GM12878 (cell line): ENCODE measurements at regions not wholly inside any gene's neighbourhood (a gene's known extent, or its start where the extent isn't known, plus 50 kb on each side); places are given as distances from the start of the nearest gene placed in this dataset.

Experiments used
- ATAC-seq: fragments of 200-7000 bp; cut with Tn5 transposase; 3 replicates; pipeline ENCODE4 v1.9.1; 2020; ENCODE audit warnings: mild to moderate bottlenecking, moderate library complexity
- BruUV-seq: library from RNA; stranded (reverse); fragments of 400-500 nt; replicated peaks from 2 replicates; lab custom pipeline; 2021; lab: Mats Ljungman, UMichigan
- CTCF ChIA-PET: fragments of 300-600 bp; sonication (Branson Sonifier 250); formaldehyde crosslinking; extraction: SDS; loops from one replicate; lab custom pipeline; 2021; ENCODE audit warnings: inconsistent platforms; lab: Yijun Ruan, JAX
- POLR2A ChIA-PET: fragments of 350-600 bp; formaldehyde crosslinking; extraction: SDS; loops from one replicate; lab custom pipeline; 2021; ENCODE audit warnings: inconsistent platforms; lab: Charles Lee
- RAD21 ChIA-PET: fragments of 300-600 bp; sonication (Branson Sonifier 250); formaldehyde crosslinking; loops from one replicate; lab custom pipeline; 2023; ENCODE audit warnings: antibody characterized with exemption; ENCODE audit not compliant: unreplicated experiment; lab: Charles Lee
- SMC1A ChIA-PET: fragments of 300-600 bp; sonication (Branson Sonifier 250); formaldehyde crosslinking; loops from one replicate; lab custom pipeline; 2023; ENCODE audit not compliant: unreplicated experiment, uncharacterized antibody; lab: Charles Lee
- DNase-seq: peaks from one replicate; pipeline ENCODE4 v3.0.0-alpha.2; 2011; ENCODE audit warnings: low read depth, low spot score
- FAIRE-seq: peaks from 3 replicates; lab custom pipeline; 2011; peaks lifted over from hg19 to GRCh38; lab: Jason Lieb, UNC
- H2AFZ ChIP-seq: 2 replicates; pipeline ENCODE4 v1.6.0; 2011; ENCODE audit warnings: low read depth, low read length, control low read depth; ENCODE audit not compliant: control insufficient read depth
- H3K27ac ChIP-seq: 2 replicates; pipeline ENCODE4 v1.5.1; 2011; ENCODE audit warnings: control low read depth; ENCODE audit not compliant: control insufficient read depth, insufficient read depth
- H3K27me3 ChIP-seq, 2 experiments: replicated peaks in 1 of 2; 2 replicates each; pipeline versions ENCODE4 v1.6.0 to v1.6.1; 2011; ENCODE audit warnings: low read length in 1 of 2; ENCODE audit not compliant: control insufficient read depth in 2 of 2, insufficient read depth in 2 of 2
- H3K36me3 ChIP-seq, 2 experiments: 2 replicates each; pipeline ENCODE4 v1.5.1; 2011; ENCODE audit warnings: low read length in 1 of 2; ENCODE audit not compliant: control insufficient read depth in 2 of 2, insufficient read depth in 2 of 2
- H3K4me1 ChIP-seq: 2 replicates; pipeline ENCODE4 v1.6.1; 2011; ENCODE audit warnings: mild to moderate bottlenecking, low read length, moderate library complexity, mixed read lengths; ENCODE audit not compliant: control insufficient read depth, insufficient read depth
- H3K4me2 ChIP-seq: 2 replicates; pipeline ENCODE4 v1.6.0; 2011; ENCODE audit warnings: control low read depth; ENCODE audit not compliant: control insufficient read depth, insufficient read depth
- H3K4me3 ChIP-seq: fragments of 200-600 bp; sonication (generic); 2 replicates; pipeline ENCODE4 v1.5.1; 2016
- H3K79me2 ChIP-seq: 2 replicates; pipeline ENCODE4 v1.6.0; 2011; ENCODE audit warnings: low read length; ENCODE audit not compliant: control insufficient read depth, insufficient read depth
- H3K9ac ChIP-seq: 2 replicates; pipeline ENCODE4 v1.8.0; 2011; ENCODE audit warnings: low read length, control low read depth, mixed read lengths; ENCODE audit not compliant: control insufficient read depth, insufficient read depth
- H3K9me3 ChIP-seq: replicated peaks from 3 replicates; pipeline ENCODE4 v1.5.1; 2011; ENCODE audit warnings: mild to moderate bottlenecking, low read length; ENCODE audit not compliant: control insufficient read depth, insufficient read depth
- H4K20me1 ChIP-seq: 2 replicates; pipeline ENCODE4 v1.6.0; 2011; ENCODE audit not compliant: control insufficient read depth, insufficient read depth
- ESRRA ChIP-seq: IDR thresholded peaks from 2 replicates; pipeline ENCODE4 v1.6.1; 2012; ENCODE audit warnings: mild to moderate bottlenecking, low read length, improper control_type of control experiment
- KAT2A ChIP-seq: conservative IDR thresholded peaks from 2 replicates; pipeline ENCODE4 v1.6.1; 2011; ENCODE audit warnings: low read depth, low read length; ENCODE audit not compliant: control insufficient read depth
- PAX8 ChIP-seq: fragments of 450-650 bp; IDR thresholded peaks from 2 replicates; pipeline ENCODE4 v1.6.1; 2017; ENCODE audit warnings: mild to moderate bottlenecking, moderate library complexity
- RAD21 ChIP-seq: IDR thresholded peaks from 2 replicates; pipeline ENCODE4 v1.6.1; 2011; ENCODE audit warnings: mild to moderate bottlenecking, low read depth, low read length, moderate library complexity; ENCODE audit not compliant: insufficient read depth
- RB1 ChIP-seq: fragments of 450-650 bp; formaldehyde crosslinking; IDR thresholded peaks from 2 replicates; pipeline ENCODE4 v1.6.1; 2017; ENCODE audit warnings: mild to moderate bottlenecking, borderline replicate concordance
- STAT3 ChIP-seq: IDR thresholded peaks from 2 replicates; pipeline ENCODE4 v1.6.1; 2011; ENCODE audit warnings: low read depth, low read length, improper control_type of control experiment
- WGBS: methylation state at CpG from one replicate; pipeline ENCODE4 v1.1.6; 2016; ENCODE audit warnings: low lambda C conversion rate; ENCODE audit not compliant: insufficient replicate concordance, insufficient coverage; ENCODE audit errors: missing lambda C conversion rate; 5-methylcytosine and 5-hydroxymethylcytosine counted together
- in situ Hi-C: fragments of 300-500 bp; cut with MboI; formaldehyde crosslinking; loops from 9 replicates; pipeline ENCODE4 v1.14.3; 2018; ENCODE audit warnings: mixed read lengths
- intact Hi-C: fragments of 100-400 bp; cut with micrococcal nuclease; formaldehyde crosslinking; loops from one replicate; pipeline ENCODE4 v1.14.2; 2022; ENCODE audit not compliant: unreplicated experiment
- TF ChIP-seq, protein P1 (sequence below): fragments of 150-350 bp; IDR thresholded peaks from 2 replicates; pipeline ENCODE4 v1.6.1; 2014; ENCODE audit warnings: mild to moderate bottlenecking, low read depth, low read length
- TF ChIP-seq, protein P2 (sequence below): IDR thresholded peaks from 2 replicates; pipeline ENCODE4 v1.6.1; 2011; ENCODE audit warnings: borderline replicate concordance, low read depth, mild to moderate bottlenecking, moderate library complexity, mixed read lengths, low read length; ENCODE audit not compliant: insufficient read depth; ENCODE audit errors: extremely low read length
- TF ChIP-seq, protein P3 (sequence below): fragments of 450-650 bp; IDR thresholded peaks from 2 replicates; pipeline ENCODE4 v1.6.1; 2017; ENCODE audit warnings: mild to moderate bottlenecking

GRCh38 chr16:77548151-77548550, 113.3 kb upstream of the ADAMTS18 start:
- Histone ChIP-seq H3K4me3 (no peak overlapping the region), H3K36me3 (no peaks in the 10 kb centered on the region), H3K4me1 (no peaks in the 10 kb centered on the region), H4K20me1 (no peaks in the 10 kb centered on the region), H3K27me3 (no peaks in the 10 kb centered on the region), H3K27ac (no peak overlapping the region), H3K79me2 (no peaks in the 10 kb centered on the region), H3K9me3 (no peaks in the 10 kb centered on the region), H2AFZ (no peak overlapping the region), H3K4me2 (no peak overlapping the region), H3K9ac (no peak overlapping the region)
- no peak for ATAC-seq
- BruUV-seq, result no TSS peak
- ChIA-PET POLR2A (no interaction called here), CTCF (no interaction called here), SMC1A (no interaction called here), RAD21 (no interaction called here)
- 56% methylated on average over 4 of the region's 4 CpGs for WGBS
- in situ Hi-C loops (no loop called here), intact Hi-C loops (no loop called here)
- FAIRE-seq, result no peak
- DNase-seq, result no peak
- no peak for TF ChIP-seq KAT2A

DNA sequence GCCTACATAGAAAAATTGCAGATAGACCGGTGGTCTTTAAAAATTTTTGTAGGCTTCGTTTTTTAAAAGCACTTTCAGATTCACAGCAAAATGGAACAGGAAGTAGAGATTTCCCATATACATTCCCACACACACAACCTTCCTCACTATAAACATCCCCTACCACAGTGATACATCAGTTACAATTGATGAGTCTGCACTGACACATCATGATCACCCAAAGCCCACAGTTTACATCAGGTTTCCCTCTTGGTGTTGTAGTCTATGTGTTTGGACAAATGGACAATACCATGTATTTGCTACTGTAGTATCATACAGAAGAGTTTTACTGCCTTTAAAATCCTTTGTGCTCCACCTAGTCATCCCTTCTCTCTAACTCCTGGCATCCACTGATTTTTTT, 113.9 kb upstream of the ADAMTS18 start:
- no peak overlapping the region for H2AFZ ChIP-seq
- ChIA-PET POLR2A (no interaction called here), CTCF (interaction anchor here (0.7 kb wide), 1 partner anchor 11 kb away, joined by 3 read pairs; no protein-coding TSS in a partner anchor), RAD21 (no interaction called here), SMC1A (no interaction called here)
- in situ Hi-C loops, result no loop called here
- H3K9ac ChIP-seq, result no peak overlapping the region
- no peak for TF ChIP-seq RAD21
- TF ChIP-seq, protein P1, sequence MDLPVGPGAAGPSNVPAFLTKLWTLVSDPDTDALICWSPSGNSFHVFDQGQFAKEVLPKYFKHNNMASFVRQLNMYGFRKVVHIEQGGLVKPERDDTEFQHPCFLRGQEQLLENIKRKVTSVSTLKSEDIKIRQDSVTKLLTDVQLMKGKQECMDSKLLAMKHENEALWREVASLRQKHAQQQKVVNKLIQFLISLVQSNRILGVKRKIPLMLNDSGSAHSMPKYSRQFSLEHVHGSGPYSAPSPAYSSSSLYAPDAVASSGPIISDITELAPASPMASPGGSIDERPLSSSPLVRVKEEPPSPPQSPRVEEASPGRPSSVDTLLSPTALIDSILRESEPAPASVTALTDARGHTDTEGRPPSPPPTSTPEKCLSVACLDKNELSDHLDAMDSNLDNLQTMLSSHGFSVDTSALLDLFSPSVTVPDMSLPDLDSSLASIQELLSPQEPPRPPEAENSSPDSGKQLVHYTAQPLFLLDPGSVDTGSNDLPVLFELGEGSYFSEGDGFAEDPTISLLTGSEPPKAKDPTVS, result no peak
- no peak for TF ChIP-seq ESRRA
- TF ChIP-seq PAX8, result no peak
- TF ChIP-seq, protein P2, sequence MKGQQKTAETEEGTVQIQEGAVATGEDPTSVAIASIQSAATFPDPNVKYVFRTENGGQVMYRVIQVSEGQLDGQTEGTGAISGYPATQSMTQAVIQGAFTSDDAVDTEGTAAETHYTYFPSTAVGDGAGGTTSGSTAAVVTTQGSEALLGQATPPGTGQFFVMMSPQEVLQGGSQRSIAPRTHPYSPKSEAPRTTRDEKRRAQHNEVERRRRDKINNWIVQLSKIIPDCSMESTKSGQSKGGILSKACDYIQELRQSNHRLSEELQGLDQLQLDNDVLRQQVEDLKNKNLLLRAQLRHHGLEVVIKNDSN, result no peak
- TF ChIP-seq, protein P3, sequence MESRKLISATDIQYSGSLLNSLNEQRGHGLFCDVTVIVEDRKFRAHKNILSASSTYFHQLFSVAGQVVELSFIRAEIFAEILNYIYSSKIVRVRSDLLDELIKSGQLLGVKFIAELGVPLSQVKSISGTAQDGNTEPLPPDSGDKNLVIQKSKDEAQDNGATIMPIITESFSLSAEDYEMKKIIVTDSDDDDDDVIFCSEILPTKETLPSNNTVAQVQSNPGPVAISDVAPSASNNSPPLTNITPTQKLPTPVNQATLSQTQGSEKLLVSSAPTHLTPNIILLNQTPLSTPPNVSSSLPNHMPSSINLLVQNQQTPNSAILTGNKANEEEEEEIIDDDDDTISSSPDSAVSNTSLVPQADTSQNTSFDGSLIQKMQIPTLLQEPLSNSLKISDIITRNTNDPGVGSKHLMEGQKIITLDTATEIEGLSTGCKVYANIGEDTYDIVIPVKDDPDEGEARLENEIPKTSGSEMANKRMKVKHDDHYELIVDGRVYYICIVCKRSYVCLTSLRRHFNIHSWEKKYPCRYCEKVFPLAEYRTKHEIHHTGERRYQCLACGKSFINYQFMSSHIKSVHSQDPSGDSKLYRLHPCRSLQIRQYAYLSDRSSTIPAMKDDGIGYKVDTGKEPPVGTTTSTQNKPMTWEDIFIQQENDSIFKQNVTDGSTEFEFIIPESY, result no peak
- TF ChIP-seq STAT3, result no peak
- TF ChIP-seq RB1, result no peak
- H3K4me3 ChIP-seq, result no peak overlapping the region
- intact Hi-C loops, result no loop called here
- H3K27me3 ChIP-seq, result no peaks in the 10 kb centered on the region
- H3K27ac ChIP-seq, result no peak overlapping the region
- ATAC-seq (no peak), FAIRE-seq (no peak), DNase-seq (no peak)
- H3K9me3 ChIP-seq, result no peaks in the 10 kb centered on the region
- H3K4me2 ChIP-seq, result no peak overlapping the region
- 6% methylated on average over 2 of the region's 2 CpGs for WGBS
- no peaks in the 10 kb centered on the region for H3K79me2 ChIP-seq
- BruUV-seq, result no TSS peak
- no peaks in the 10 kb centered on the region for H3K36me3 ChIP-seq
- H3K4me1 ChIP-seq, result no peaks in the 10 kb centered on the region
- H4K20me1 ChIP-seq, result no peaks in the 10 kb centered on the region
